H1 (cell line): ENCODE measurements at regions not wholly inside any gene's neighbourhood (a gene's known extent, or its start where the extent isn't known, plus 50 kb on each side); places are given as distances from the start of the nearest gene placed in this dataset.

ENCODE experiments used
- CTCF ChIA-PET: fragments of 300-600 bp; sonication (Branson Sonifier 250); formaldehyde crosslinking; loops from one replicate; lab custom pipeline; 2021; ENCODE audit not compliant: partially characterized antibody; lab: Charles Lee
- POLR2A ChIA-PET: fragments of 300-600 bp; sonication (Branson Sonifier 250); formaldehyde crosslinking; loops from one replicate; lab custom pipeline; 2021; ENCODE audit warnings: inconsistent platforms; ENCODE audit not compliant: partially characterized antibody; lab: Charles Lee
- DNase-seq, 2 experiments: peaks; one replicate each; pipeline versions ENCODE4 v3.0.0 to v3.0.0-alpha.2; 2010 to 2022; ENCODE audit warnings: low spot score in 2 of 2, low read depth in 1 of 2, mixed read lengths in 1 of 2
- FAIRE-seq: peaks from 2 replicates; lab custom pipeline; 2011; peaks lifted over from hg19 to GRCh38; lab: Jason Lieb, UNC
- H2AFZ ChIP-seq: 2 replicates; pipeline ENCODE4 v1.8.1; 2012; ENCODE audit warnings: low read length, inconsistent platforms
- H2AK5ac ChIP-seq: 2 replicates; pipeline ENCODE4 v1.6.1; 2013; ENCODE audit warnings: low read depth, low read length
- H2BK120ac ChIP-seq: replicated peaks from 2 replicates; pipeline ENCODE3; 2013; ENCODE audit warnings: low read depth, low read length, inconsistent platforms
- H2BK12ac ChIP-seq: 2 replicates; pipeline ENCODE4 v1.6.1; 2013; ENCODE audit warnings: low read depth, low read length
- H2BK15ac ChIP-seq: 2 replicates; pipeline ENCODE4 v1.6.1; 2013; ENCODE audit warnings: low read length
- H2BK20ac ChIP-seq: 2 replicates; pipeline ENCODE4 v1.6.1; 2013; ENCODE audit warnings: low read length
- H2BK5ac ChIP-seq: 2 replicates; pipeline ENCODE4 v1.6.1; 2013; ENCODE audit warnings: low read depth, low read length
- H3K14ac ChIP-seq: 2 replicates; pipeline ENCODE4 v1.6.1; 2013; ENCODE audit warnings: inconsistent platforms; ENCODE audit not compliant: insufficient read length
- H3K18ac ChIP-seq: 2 replicates; pipeline ENCODE4 v1.6.1; 2013; ENCODE audit warnings: low read length; ENCODE audit errors: extremely low read depth
- H3K23ac ChIP-seq: 2 replicates; pipeline ENCODE4 v1.6.1; 2013; ENCODE audit warnings: inconsistent platforms; ENCODE audit not compliant: insufficient read length
- H3K23me2 ChIP-seq: 2 replicates; pipeline ENCODE4 v1.6.1; 2013; ENCODE audit warnings: low read depth, low read length
- H3K27ac ChIP-seq: 2 replicates; pipeline ENCODE4 v1.6.1; 2011; ENCODE audit warnings: low read depth, low read length, inconsistent platforms
- H3K27me3 ChIP-seq, 4 experiments: replicated peaks in 1 of 4; 1 replicate in 1 of 4; 2 replicates in 3 of 4; pipeline versions ENCODE4 v1.6.1 to v1.8.1; 2011 to 2013; ENCODE audit warnings: low read length in 3 of 4, mild to moderate bottlenecking in 3 of 4, inconsistent platforms in 2 of 4, mixed read lengths in 2 of 4, moderate library complexity in 1 of 4; ENCODE audit not compliant: control insufficient read depth in 3 of 4, insufficient read depth in 3 of 4; ENCODE audit errors: extremely low read depth in 1 of 4
- H3K36me3 ChIP-seq, 4 experiments: 2 replicates each; pipeline versions ENCODE4 v1.6.1 to v1.8.1; 2011 to 2013; ENCODE audit warnings: mild to moderate bottlenecking in 4 of 4, low read length in 3 of 4, moderate library complexity in 2 of 4, control low read depth in 1 of 4, inconsistent platforms in 1 of 4; ENCODE audit not compliant: insufficient read depth in 4 of 4, control insufficient read depth in 2 of 4
- H3K4ac ChIP-seq: replicated peaks from 2 replicates; pipeline ENCODE3; 2013; ENCODE audit warnings: low read length, low read depth, mixed read lengths, inconsistent platforms; ENCODE audit not compliant: insufficient read length
- H3K4me1 ChIP-seq, 4 experiments: replicated peaks in 1 of 4; 1 replicate in 1 of 4; 2 replicates in 3 of 4; pipeline versions ENCODE4 v1.6.1 to v1.8.1; 2011 to 2013; ENCODE audit warnings: low read length in 3 of 4, inconsistent platforms in 2 of 4, mixed read lengths in 1 of 4; ENCODE audit not compliant: insufficient read depth in 4 of 4, control insufficient read depth in 3 of 4
- H3K4me2 ChIP-seq, 2 experiments: 2 replicates each; pipeline versions ENCODE4 v1.6.1 to v1.8.1; 2011 to 2013; ENCODE audit warnings: low read depth in 2 of 2, low read length in 2 of 2, control low read depth in 1 of 2, inconsistent platforms in 1 of 2, mild to moderate bottlenecking in 1 of 2; ENCODE audit not compliant: insufficient read depth in 1 of 2
- H3K4me3 ChIP-seq, 4 experiments: fragments of 200-600, 300-600 bp in 1 of 4; sonication (generic), shearing (Covaris generic), sonication (Bioruptor Twin) in 1 of 4; 2 replicates each; pipeline versions ENCODE4 v1.5.1 to v1.8.1; 2011 to 2016; ENCODE audit warnings: low read length in 4 of 4, low read depth in 3 of 4, control low read depth in 2 of 4, inconsistent platforms in 2 of 4, mild to moderate bottlenecking in 2 of 4, mixed read lengths in 1 of 4, moderate library complexity in 1 of 4; ENCODE audit not compliant: insufficient read depth in 2 of 4; ENCODE audit errors: extremely low read depth in 1 of 4
- H3K56ac ChIP-seq: replicated peaks from 2 replicates; pipeline ENCODE3; 2013; ENCODE audit warnings: low read depth, mild to moderate bottlenecking, mixed read lengths, low read length, inconsistent platforms; ENCODE audit not compliant: insufficient read length
- H3K79me1 ChIP-seq: 2 replicates; pipeline ENCODE4 v1.6.1; 2013; ENCODE audit warnings: low read depth, low read length, control low read depth
- H3K79me2 ChIP-seq, 2 experiments: 2 replicates each; pipeline versions ENCODE4 v1.6.1 to v1.8.1; 2012 to 2013; ENCODE audit warnings: low read length in 2 of 2, mild to moderate bottlenecking in 2 of 2, inconsistent platforms in 1 of 2; ENCODE audit not compliant: insufficient read depth in 2 of 2, control insufficient read depth in 1 of 2
- H3K9ac ChIP-seq, 4 experiments: replicated peaks in 1 of 4; 1 replicate in 1 of 4; 2 replicates in 3 of 4; pipeline versions ENCODE4 v1.6.1 to v1.8.1; 2011 to 2013; ENCODE audit warnings: low read depth in 3 of 4, low read length in 3 of 4, control low read depth in 2 of 4, mild to moderate bottlenecking in 2 of 4, moderate library complexity in 2 of 4, inconsistent platforms in 1 of 4; ENCODE audit errors: extremely low read depth in 1 of 4
- H3K9me3 ChIP-seq, 2 experiments: 2 replicates each; pipeline versions ENCODE4 v1.6.1 to v1.8.1; 2012 to 2013; ENCODE audit warnings: mild to moderate bottlenecking in 2 of 2, moderate library complexity in 2 of 2, control low read depth in 1 of 2, inconsistent platforms in 1 of 2, low read depth in 1 of 2, low read length in 1 of 2, mixed read lengths in 1 of 2; ENCODE audit not compliant: insufficient read depth in 2 of 2
- H4K20me1 ChIP-seq, 2 experiments: replicated peaks in 1 of 2; 2 replicates each; pipeline versions ENCODE3 to v1.8.1; 2011 to 2013; ENCODE audit warnings: inconsistent platforms in 2 of 2, low read length in 2 of 2, mild to moderate bottlenecking in 1 of 2; ENCODE audit not compliant: insufficient read depth in 2 of 2, control insufficient read depth in 1 of 2
- H4K5ac ChIP-seq: 2 replicates; pipeline ENCODE4 v1.6.1; 2013; ENCODE audit warnings: low read length, low read depth, mixed read lengths, inconsistent platforms; ENCODE audit not compliant: insufficient read length
- H4K8ac ChIP-seq: 2 replicates; pipeline ENCODE4 v1.8.0; 2013; ENCODE audit warnings: mild to moderate bottlenecking, moderate library complexity, low read length, inconsistent platforms; ENCODE audit not compliant: insufficient read depth; ENCODE audit errors: extremely low read depth
- H4K91ac ChIP-seq: replicated peaks from 2 replicates; pipeline ENCODE3; 2013; ENCODE audit warnings: low read length, mixed read lengths, inconsistent platforms; ENCODE audit not compliant: insufficient read length
- ASH2L ChIP-seq: fragments of 200-600, 300-600 bp; sonication (generic); IDR thresholded peaks from one replicate; pipeline ENCODE4 v1.7.1; 2017; ENCODE audit warnings: low read length
- GTF2F1 ChIP-seq: IDR thresholded peaks from 2 replicates; pipeline ENCODE4 v1.6.1; 2012; ENCODE audit warnings: low read depth, low read length, improper control_type of control experiment, borderline replicate concordance
- HDAC2 ChIP-seq, 2 experiments: fragments of 300-600 bp in 1 of 2; sonication (generic) in 1 of 2; IDR thresholded peaks; 2 replicates each; pipeline ENCODE4 v1.6.1; 2011 to 2012; ENCODE audit warnings: low read depth in 2 of 2, low read length in 2 of 2, mild to moderate bottlenecking in 2 of 2, moderate library complexity in 2 of 2, borderline replicate concordance in 1 of 2, inconsistent platforms in 1 of 2
- JUN ChIP-seq: IDR thresholded peaks from 2 replicates; pipeline ENCODE4 v1.6.1; 2011; ENCODE audit warnings: low read depth, mild to moderate bottlenecking, improper control_type of control experiment, low read length
- JUND ChIP-seq: IDR thresholded peaks from 2 replicates; pipeline ENCODE4 v1.6.1; 2011; ENCODE audit warnings: mild to moderate bottlenecking, improper control_type of control experiment, low read length
- KDM1A ChIP-seq: fragments of 200-600, 300-600 bp; sonication (generic); IDR thresholded peaks from 2 replicates; pipeline ENCODE4 v1.7.1; 2016; ENCODE audit warnings: mild to moderate bottlenecking, low read length, borderline replicate concordance
- NRF1 ChIP-seq: IDR thresholded peaks from 2 replicates; pipeline ENCODE4 v1.6.1; 2011; ENCODE audit warnings: mild to moderate bottlenecking, low read depth, low read length, improper control_type of control experiment
- POLR2A ChIP-seq, 2 experiments: IDR thresholded peaks; 1 replicate in 1 of 2; 2 replicates in 1 of 2; pipeline ENCODE4 v1.6.1; 2011; ENCODE audit warnings: low read depth in 2 of 2, low read length in 2 of 2, mild to moderate bottlenecking in 2 of 2; ENCODE audit errors: control extremely low read depth in 1 of 2
- RXRA ChIP-seq: IDR thresholded peaks from 2 replicates; pipeline ENCODE4 v1.6.1; 2011; ENCODE audit warnings: low read depth, mild to moderate bottlenecking, low read length, moderate library complexity; ENCODE audit not compliant: insufficient read depth
- SIN3A ChIP-seq, 2 experiments: IDR thresholded peaks in 1 of 2; conservative IDR thresholded peaks in 1 of 2; 2 replicates each; pipeline ENCODE4 v1.6.1; 2011 to 2012; ENCODE audit warnings: low read length in 2 of 2, improper control_type of control experiment in 1 of 2, low read depth in 1 of 2, mild to moderate bottlenecking in 1 of 2
- SIRT6 ChIP-seq: IDR thresholded peaks from one replicate; pipeline ENCODE4 v1.7.1; 2012; ENCODE audit warnings: low read length, inconsistent platforms
- SP4 ChIP-seq: IDR thresholded peaks from 2 replicates; pipeline ENCODE4 v1.6.1; 2012; ENCODE audit warnings: low read length, inconsistent platforms
- SRF ChIP-seq: IDR thresholded peaks from 2 replicates; pipeline ENCODE4 v1.6.1; 2011; ENCODE audit warnings: mild to moderate bottlenecking, low read depth, low read length, moderate library complexity
- TAF7 ChIP-seq: optimal IDR thresholded peaks from 2 replicates; pipeline ENCODE3; 2011; ENCODE audit warnings: low read depth, mild to moderate bottlenecking, inconsistent platforms, low read length, moderate library complexity, borderline replicate concordance
- TBP ChIP-seq: IDR thresholded peaks from 2 replicates; pipeline ENCODE4 v1.6.1; 2011; ENCODE audit warnings: low read depth, low read length, improper control_type of control experiment
- WGBS, 2 experiments: shearing (Covaris generic) in 1 of 2; methylation state at CpG; one replicate each; pipeline versions ENCODE4 v1.1.6 to v1.1.7; 2013 to 2015; ENCODE audit warnings: low lambda C conversion rate in 2 of 2, mixed read lengths in 2 of 2, inconsistent platforms in 1 of 2, low coverage in 1 of 2, missing lambda C conversion rate in 1 of 2; ENCODE audit not compliant: insufficient replicate concordance in 2 of 2, insufficient coverage in 1 of 2, insufficient read length in 1 of 2; ENCODE audit errors: extremely low coverage in 1 of 2, missing lambda C conversion rate in 1 of 2; 5-methylcytosine and 5-hydroxymethylcytosine counted together
- TF ChIP-seq, protein P1 (sequence below): IDR thresholded peaks from 2 replicates; pipeline ENCODE4 v1.6.1; 2012; ENCODE audit warnings: inconsistent platforms

GRCh38 chr2:52210161-52210560 is 1178.2 kb upstream of the NRXN1 start:
- Histone ChIP-seq H2BK20ac (no peak overlapping the region), H4K20me1 (no peaks in the 10 kb centered on the region), H2BK5ac (no peak overlapping the region), H4K5ac (no peak overlapping the region), H2BK120ac (no peak overlapping the region), H2BK15ac (no peak overlapping the region), H3K14ac (no peak overlapping the region), H3K79me2 (no peaks in the 10 kb centered on the region), H3K27ac (no peak overlapping the region), H3K56ac (no peak overlapping the region), H4K91ac (no peak overlapping the region), H2BK12ac (no peak overlapping the region), H2AFZ (no peak overlapping the region), H3K4me1 (no peaks in the 10 kb centered on the region), H3K79me1 (no peaks in the 10 kb centered on the region), H2AK5ac (no peak overlapping the region), H3K9me3 (no peaks in the 10 kb centered on the region), H3K4me3 (no peak overlapping the region), H4K8ac (no peak overlapping the region), H3K18ac (no peak overlapping the region), H3K23ac (no peak overlapping the region), H3K4ac (no peak overlapping the region), H3K36me3 (no peaks in the 10 kb centered on the region), H3K23me2 (peaks cover 2% of the 10 kb centered on the region; the same call in 1 of the 2 replicates), H3K4me2 (no peak overlapping the region), H3K27me3 (no peaks in the 10 kb centered on the region), H3K9ac (no peak overlapping the region)
- FAIRE-seq (no peak), DNase-seq (no peak)
- CTCF ChIA-PET: no interaction called here
- POLR2A ChIA-PET: no interaction called here
- WGBS, 2 experiments: 92% methylated on average over 1 of the region's 1 CpG; no CpG with 5 or more reads in 1 of the 2 experiments
- TF ChIP-seq SRF: no peak
- TF ChIP-seq SIRT6: no peak
- no peak for TF ChIP-seq GTF2F1
- no peak for TF ChIP-seq SIN3A (conservative IDR thresholded peaks at IDR 0.05 in 1 of 2, IDR thresholded peaks at IDR 0.05 in 1 of 2; ENCODE audit: low read depth in 1 of 2, low read length in 2 of 2)
- TF ChIP-seq RXRA: no peak
- TF ChIP-seq NRF1: no peak
- TF ChIP-seq JUND: no peak
- TF ChIP-seq SP4: no peak
- no peak for TF ChIP-seq JUN
- TF ChIP-seq POLR2A (IDR thresholded peaks at IDR 0.05; ENCODE audit: control extremely low read depth in 1 of 2, low read depth in 2 of 2, low read length in 2 of 2): no peak
- TF ChIP-seq TAF7: no peak
- TF ChIP-seq ASH2L: no peak
- no peak for TF ChIP-seq HDAC2 (IDR thresholded peaks at IDR 0.05; ENCODE audit: borderline replicate concordance in 1 of 2, low read depth in 2 of 2, low read length in 2 of 2)
- TF ChIP-seq TBP: no peak
- TF ChIP-seq, protein P1, sequence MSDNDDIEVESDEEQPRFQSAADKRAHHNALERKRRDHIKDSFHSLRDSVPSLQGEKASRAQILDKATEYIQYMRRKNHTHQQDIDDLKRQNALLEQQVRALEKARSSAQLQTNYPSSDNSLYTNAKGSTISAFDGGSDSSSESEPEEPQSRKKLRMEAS: no peak
- TF ChIP-seq KDM1A: no peak
